IMR-90 (cell line): ENCODE measurements at regions not wholly inside any gene's neighbourhood (a gene's known extent, or its start where the extent isn't known, plus 50 kb on each side); places are given as distances from the start of the nearest gene placed in this dataset.

Source experiments
- ATAC-seq: fragments of 200-7000 bp; cut with Tn5 transposase; 2 replicates; pipeline ENCODE4 v1.9.1; 2020; ENCODE audit warnings: low read depth, mild to moderate bottlenecking, moderate library complexity
- BruUV-seq: library from RNA; stranded (reverse); fragments of 400-500 nt; replicated peaks from 2 replicates; lab custom pipeline; 2021; lab: Mats Ljungman, UMichigan
- CTCF ChIA-PET: fragments of 300-600 bp; formaldehyde crosslinking; extraction: SDS; loops from one replicate; lab custom pipeline; 2021; ENCODE audit warnings: antibody characterized with exemption; lab: Yijun Ruan, JAX
- POLR2A ChIA-PET: fragments of 300-600 bp; sonication (Branson Sonifier 250); formaldehyde crosslinking; loops from one replicate; lab custom pipeline; 2022; ENCODE audit warnings: antibody characterized with exemption; ENCODE audit not compliant: unreplicated experiment; lab: Charles Lee
- DNase-seq: peaks from one replicate; pipeline ENCODE4 v3.0.0; 2013
- H2AFZ ChIP-seq: replicated peaks from 2 replicates; pipeline ENCODE3; 2013; ENCODE audit warnings: low read length, mild to moderate bottlenecking; ENCODE audit not compliant: poor library complexity
- H2AK5ac ChIP-seq: 2 replicates; pipeline ENCODE4 v1.6.1; 2013; ENCODE audit warnings: low read depth, low read length, inconsistent platforms
- H2AK9ac ChIP-seq: replicated peaks from 2 replicates; pipeline ENCODE3; 2013; ENCODE audit warnings: mild to moderate bottlenecking, low read depth, low read length, moderate library complexity; ENCODE audit not compliant: poor library complexity
- H2BK120ac ChIP-seq: 2 replicates; pipeline ENCODE4 v1.6.1; 2013; ENCODE audit warnings: low read depth, low read length, inconsistent platforms
- H2BK15ac ChIP-seq: 3 replicates; pipeline ENCODE4 v1.6.1; 2013; ENCODE audit warnings: low read depth, low read length, inconsistent platforms
- H2BK20ac ChIP-seq: 2 replicates; pipeline ENCODE4 v1.6.1; 2013; ENCODE audit warnings: low read depth, mild to moderate bottlenecking, inconsistent platforms, low read length, moderate library complexity
- H2BK5ac ChIP-seq: 2 replicates; pipeline ENCODE4 v1.6.1; 2013; ENCODE audit warnings: mild to moderate bottlenecking, low read depth, low read length, inconsistent platforms; ENCODE audit not compliant: poor library complexity, severe bottlenecking
- H3K14ac ChIP-seq: replicated peaks from 2 replicates; pipeline ENCODE4 v1.6.1; 2013; ENCODE audit warnings: low read depth, low read length, inconsistent platforms
- H3K18ac ChIP-seq: 2 replicates; pipeline ENCODE4 v1.6.1; 2013; ENCODE audit warnings: low read depth, low read length, control low read depth
- H3K23ac ChIP-seq: 2 replicates; pipeline ENCODE4 v1.6.1; 2013; ENCODE audit warnings: low read depth, low read length, inconsistent platforms
- H3K27ac ChIP-seq: 2 replicates; pipeline ENCODE4 v1.5.1; 2013; ENCODE audit warnings: mild to moderate bottlenecking, control low read depth, low read length; ENCODE audit not compliant: insufficient read depth
- H3K27me3 ChIP-seq: 2 replicates; pipeline ENCODE4 v1.6.1; 2013; ENCODE audit warnings: low read length; ENCODE audit not compliant: control insufficient read depth, insufficient read depth
- H3K36me3 ChIP-seq: 2 replicates; pipeline ENCODE4 v1.6.1; 2013; ENCODE audit warnings: low read length, mixed read lengths; ENCODE audit not compliant: control insufficient read depth, insufficient read depth
- H3K4ac ChIP-seq: 2 replicates; pipeline ENCODE4 v1.6.1; 2013; ENCODE audit warnings: low read depth, low read length, inconsistent platforms
- H3K4me1 ChIP-seq: 2 replicates; pipeline ENCODE4 v1.6.1; 2013; ENCODE audit warnings: low read length, mixed read lengths; ENCODE audit not compliant: control insufficient read depth, insufficient read depth
- H3K4me2 ChIP-seq: 2 replicates; pipeline ENCODE4 v1.6.1; 2013; ENCODE audit warnings: low read depth, mild to moderate bottlenecking, control low read depth, low read length, moderate library complexity
- H3K4me3 ChIP-seq: 2 replicates; pipeline ENCODE4 v1.5.1; 2013; ENCODE audit warnings: low read depth, mild to moderate bottlenecking, control low read depth, low read length, moderate library complexity; ENCODE audit not compliant: insufficient read depth
- H3K56ac ChIP-seq: 2 replicates; pipeline ENCODE4 v1.6.1; 2013; ENCODE audit warnings: low read length, inconsistent platforms; ENCODE audit not compliant: insufficient read depth; ENCODE audit errors: extremely low read depth
- H3K79me1 ChIP-seq, 2 experiments: 2 replicates each; pipeline ENCODE4 v1.6.1; 2013; ENCODE audit warnings: low read length in 2 of 2, inconsistent platforms in 1 of 2, low read depth in 1 of 2
- H3K9ac ChIP-seq: 2 replicates; pipeline ENCODE4 v1.6.1; 2013; ENCODE audit warnings: low read depth, low read length, control low read depth
- H3K9me1 ChIP-seq: 2 replicates; pipeline ENCODE4 v1.6.1; 2013; ENCODE audit warnings: low read length, inconsistent platforms; ENCODE audit not compliant: insufficient read depth
- H3K9me3 ChIP-seq: 2 replicates; pipeline ENCODE4 v1.6.1; 2013; ENCODE audit warnings: low read length; ENCODE audit not compliant: control insufficient read depth, insufficient read depth
- H4K20me1 ChIP-seq: 2 replicates; pipeline ENCODE4 v1.6.1; 2013; ENCODE audit warnings: low read length, inconsistent platforms; ENCODE audit not compliant: insufficient read depth
- H4K5ac ChIP-seq: 2 replicates; pipeline ENCODE4 v1.6.1; 2013; ENCODE audit warnings: mild to moderate bottlenecking, low read depth, low read length, control low read depth
- H4K8ac ChIP-seq, 2 experiments: 2 replicates each; pipeline ENCODE4 v1.6.1; 2013; ENCODE audit warnings: low read depth in 2 of 2, low read length in 2 of 2, control low read depth in 1 of 2, inconsistent platforms in 1 of 2
- H4K91ac ChIP-seq: 2 replicates; pipeline ENCODE4 v1.6.1; 2013; ENCODE audit warnings: low read depth, low read length, inconsistent platforms; ENCODE audit not compliant: insufficient read depth
- BHLHE40 ChIP-seq: fragments of 150-350 bp; IDR thresholded peaks from 2 replicates; pipeline ENCODE4 v1.6.1; 2016; ENCODE audit warnings: mild to moderate bottlenecking, low read depth, low read length
- CEBPB ChIP-seq: IDR thresholded peaks from 2 replicates; pipeline ENCODE4 v1.6.1; 2012; ENCODE audit warnings: low read depth, low read length, improper control_type of control experiment
- CHD1 ChIP-seq: IDR thresholded peaks from 2 replicates; pipeline ENCODE4 v1.6.1; 2012; ENCODE audit warnings: low read depth, low read length, improper control_type of control experiment
- CTCF ChIP-seq: conservative IDR thresholded peaks from 2 replicates; pipeline ENCODE4 v1.5.1; 2012; ENCODE audit warnings: mild to moderate bottlenecking, low read depth, low read length, improper control_type of control experiment
- MAFK ChIP-seq: IDR thresholded peaks from 2 replicates; pipeline ENCODE4 v1.6.1; 2012; ENCODE audit warnings: low read depth, low read length, improper control_type of control experiment
- MAZ ChIP-seq: IDR thresholded peaks from 2 replicates; pipeline ENCODE4 v1.6.1; 2012; ENCODE audit warnings: low read depth, mild to moderate bottlenecking, low read length, improper control_type of control experiment, moderate library complexity, borderline replicate concordance
- NFE2L2 ChIP-seq: fragments of 150-350 bp; IDR thresholded peaks from 2 replicates; pipeline ENCODE4 v1.6.1; 2016; ENCODE audit warnings: low read depth, mild to moderate bottlenecking, low read length
- POLR2A ChIP-seq: IDR thresholded peaks from 2 replicates; pipeline ENCODE4 v1.6.1; 2012; ENCODE audit warnings: mild to moderate bottlenecking, low read depth, low read length
- RAD21 ChIP-seq: IDR thresholded peaks from 2 replicates; pipeline ENCODE4 v1.6.1; 2012; ENCODE audit warnings: low read length, improper control_type of control experiment
- RCOR1 ChIP-seq: IDR thresholded peaks from 2 replicates; pipeline ENCODE4 v1.6.1; 2012; ENCODE audit warnings: mild to moderate bottlenecking, low read length, improper control_type of control experiment; ENCODE audit not compliant: insufficient replicate concordance
- SMC3 ChIP-seq: fragments of 150-350 bp; IDR thresholded peaks from 2 replicates; pipeline ENCODE4 v1.6.1; 2016; ENCODE audit warnings: low read depth, mild to moderate bottlenecking, antibody characterized with exemption, low read length, moderate library complexity
- USF2 ChIP-seq: fragments of 150-350 bp; IDR thresholded peaks from 2 replicates; pipeline ENCODE4 v1.6.1; 2017; ENCODE audit warnings: mild to moderate bottlenecking, antibody characterized with exemption, low read length, low read depth
- WGBS, 2 experiments: methylation state at CpG; one replicate each; pipeline versions ENCODE4 v1.1.5 to v1.1.7; 2013; ENCODE audit warnings: missing lambda C conversion rate in 2 of 2; ENCODE audit not compliant: insufficient read length in 1 of 2; ENCODE audit errors: extremely low coverage in 2 of 2; 5-methylcytosine and 5-hydroxymethylcytosine counted together
- dilution Hi-C: fragments of 300-500 bp; cut with HindIII; formaldehyde crosslinking; loops from one replicate; pipeline ENCODE4 v1.14.3; 2018; ENCODE audit warnings: low sequenced_read_pairs; ENCODE audit not compliant: unreplicated experiment
- in situ Hi-C: fragments of 300-500 bp; cut with MboI; formaldehyde crosslinking; loops from 3 replicates; pipeline ENCODE4 v1.14.3; 2019; ENCODE audit warnings: low sequenced_read_pairs, inconsistent platforms, mixed read lengths
- intact Hi-C: fragments of 100-400 bp; cut with micrococcal nuclease; formaldehyde crosslinking; loops from 2 replicates; pipeline ENCODE4 v1.10.0; 2022
- TF ChIP-seq, protein P1 (sequence below): fragments of 150-350 bp; IDR thresholded peaks from 2 replicates; pipeline ENCODE4 v1.6.1; 2016; ENCODE audit warnings: low read depth, mild to moderate bottlenecking, low read length, moderate library complexity, borderline replicate concordance

DNA sequence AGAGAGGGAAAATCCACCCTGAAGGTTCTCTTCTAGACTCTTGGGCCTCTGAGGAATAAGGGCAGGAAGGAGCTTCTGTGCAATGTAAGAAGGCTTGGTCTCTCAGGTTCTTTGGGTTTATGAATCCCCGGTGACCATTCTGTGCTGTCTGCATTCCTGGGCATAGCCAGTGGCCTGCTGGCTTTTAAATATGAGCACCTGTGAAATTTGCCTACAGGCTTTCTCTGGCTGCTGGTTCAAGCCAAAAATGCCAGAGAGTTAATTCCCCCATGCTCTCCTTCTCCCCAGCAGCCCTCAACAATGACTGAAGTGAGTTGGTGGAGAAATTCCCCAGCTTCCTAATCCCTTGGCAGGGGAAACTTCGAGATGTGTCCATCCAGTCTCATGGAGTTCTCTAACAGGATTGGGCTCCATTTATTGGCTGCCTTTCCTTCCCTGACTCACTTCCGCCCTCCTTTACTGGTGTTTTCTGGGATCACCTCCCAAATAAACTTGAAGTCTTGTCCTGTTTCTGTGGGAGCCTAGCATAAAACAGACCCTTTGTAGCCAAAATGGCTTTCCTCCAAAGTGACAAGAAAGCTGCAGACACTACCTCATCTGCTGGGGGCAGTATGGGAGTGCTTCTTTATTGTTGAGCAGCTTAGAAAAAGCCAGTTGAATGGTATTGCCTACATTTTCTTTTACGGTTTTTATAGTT is 179.4 kb upstream of the CASK start:
- POLR2A ChIA-PET = no interaction called here
- Histone ChIP-seq H2BK20ac (no peak overlapping the region), H4K8ac (no peak overlapping the region), H4K20me1 (no peaks in the 10 kb centered on the region), H3K27me3 (peaks cover 2% of the 10 kb centered on the region; the same call in 1 of the 2 replicates), H2AK5ac (no peak overlapping the region), H4K91ac (no peak overlapping the region), H3K4me3 (no peak overlapping the region), H3K27ac (no peak overlapping the region), H3K9ac (no peak overlapping the region), H2BK120ac (no peak overlapping the region), H3K18ac (no peak overlapping the region), H3K36me3 (no peaks in the 10 kb centered on the region), H3K9me3 (no peaks in the 10 kb centered on the region), H3K4me1 (no peaks in the 10 kb centered on the region; the same call in 1 of the 2 replicates), H2AK9ac (no peak overlapping the region), H3K4ac (no peak overlapping the region), H3K56ac (no peak overlapping the region), H3K23ac (no peak overlapping the region), H3K9me1 (no peaks in the 10 kb centered on the region), H3K4me2 (no peak overlapping the region), H3K79me1 (no peaks in the 10 kb centered on the region), H2BK15ac (no peak overlapping the region), H2AFZ (no peak overlapping the region), H4K5ac (no peak overlapping the region), H3K14ac (no peak overlapping the region), H2BK5ac (no peak overlapping the region)
- intact Hi-C loops = no loop called here
- TF ChIP-seq CEBPB = no peak
- no peak for TF ChIP-seq POLR2A
- no peak for TF ChIP-seq CHD1
- TF ChIP-seq BHLHE40 = no peak
- TF ChIP-seq, protein P1, sequence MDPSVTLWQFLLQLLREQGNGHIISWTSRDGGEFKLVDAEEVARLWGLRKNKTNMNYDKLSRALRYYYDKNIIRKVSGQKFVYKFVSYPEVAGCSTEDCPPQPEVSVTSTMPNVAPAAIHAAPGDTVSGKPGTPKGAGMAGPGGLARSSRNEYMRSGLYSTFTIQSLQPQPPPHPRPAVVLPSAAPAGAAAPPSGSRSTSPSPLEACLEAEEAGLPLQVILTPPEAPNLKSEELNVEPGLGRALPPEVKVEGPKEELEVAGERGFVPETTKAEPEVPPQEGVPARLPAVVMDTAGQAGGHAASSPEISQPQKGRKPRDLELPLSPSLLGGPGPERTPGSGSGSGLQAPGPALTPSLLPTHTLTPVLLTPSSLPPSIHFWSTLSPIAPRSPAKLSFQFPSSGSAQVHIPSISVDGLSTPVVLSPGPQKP = no peak
- TF ChIP-seq RCOR1 = no peak
- no peak for TF ChIP-seq USF2
- no peak for TF ChIP-seq MAFK
- no peak for TF ChIP-seq CTCF
- no peak for TF ChIP-seq SMC3
- no peak for TF ChIP-seq MAZ
- TF ChIP-seq RAD21 = no peak
- TF ChIP-seq NFE2L2 = no peak
- BruUV-seq = no TSS peak
- CTCF ChIA-PET = interaction anchor here (0.6 kb wide), 1 partner anchor 306 kb away, joined by 6 read pairs; no protein-coding TSS in a partner anchor
- ATAC-seq = no peak
- dilution Hi-C loops = no loop called here
- no peak for DNase-seq
- in situ Hi-C loops = no loop called here
- no CpG with 5 or more reads among the region's 4 CpGs for WGBS, 2 experiments
